HG02970 (cell line): ENCODE measurements at regions not wholly inside any gene's neighbourhood (a gene's known extent, or its start where the extent isn't known, plus 50 kb on each side); places are given as distances from the start of the nearest gene placed in this dataset.

Experiments used
- ATAC-seq: cut with Tn5 transposase; IDR thresholded peaks from one replicate; pipeline ENCODE4 v1.9.1; 2021; ENCODE audit warnings: mild to moderate bottlenecking, moderate library complexity, moderate number of reproducible peaks; ENCODE audit not compliant: unreplicated experiment, low FRiP score

DNA sequence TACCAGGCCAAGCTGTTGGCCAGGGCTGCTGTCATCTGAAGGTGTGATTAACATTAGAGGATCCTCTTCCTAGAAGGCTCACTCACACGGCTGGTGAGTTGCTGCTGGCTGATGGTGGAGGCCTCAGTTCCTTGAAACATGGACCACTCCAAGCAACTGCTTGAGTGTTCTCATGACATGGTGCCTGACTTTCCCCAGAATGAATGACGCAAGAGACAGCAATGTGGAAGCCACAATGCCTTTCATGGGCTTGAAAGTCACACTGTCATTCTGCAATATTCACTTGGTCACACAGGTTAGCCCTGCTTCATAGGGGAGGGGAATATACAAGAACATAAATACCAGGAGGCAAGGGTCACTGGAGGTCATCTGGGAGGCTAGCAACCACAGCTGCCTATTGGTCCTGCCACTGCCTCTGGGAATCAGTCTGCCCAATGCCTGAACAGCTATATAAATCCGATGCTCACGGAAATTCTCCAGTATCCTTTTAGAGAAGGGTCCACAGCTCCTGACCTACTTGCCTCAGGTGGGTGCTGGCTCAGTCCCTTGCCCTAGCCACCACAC lies 97.1 kb upstream of the MAML3 start:
- ATAC-seq: no peak

DNA sequence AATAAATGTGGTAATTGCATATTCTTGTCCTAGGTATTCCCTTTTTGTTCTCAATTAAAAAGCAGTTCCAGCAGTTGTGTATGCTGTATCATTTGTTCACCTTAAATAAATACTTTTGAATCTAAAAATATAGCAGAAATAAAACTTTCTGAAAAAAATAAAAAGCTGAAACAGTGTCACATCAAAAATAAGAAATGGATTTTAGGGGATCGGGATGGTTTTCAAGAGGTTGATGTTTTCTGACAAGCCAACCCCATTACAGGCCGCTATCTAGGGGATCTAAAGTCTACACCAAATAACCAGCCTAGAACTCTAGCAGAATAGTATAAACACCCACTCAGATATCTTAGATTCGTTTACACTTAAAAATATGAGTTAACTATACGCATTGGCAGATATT lies 95.4 kb upstream of the MAML3 start:
- ATAC-seq: no peak

DNA sequence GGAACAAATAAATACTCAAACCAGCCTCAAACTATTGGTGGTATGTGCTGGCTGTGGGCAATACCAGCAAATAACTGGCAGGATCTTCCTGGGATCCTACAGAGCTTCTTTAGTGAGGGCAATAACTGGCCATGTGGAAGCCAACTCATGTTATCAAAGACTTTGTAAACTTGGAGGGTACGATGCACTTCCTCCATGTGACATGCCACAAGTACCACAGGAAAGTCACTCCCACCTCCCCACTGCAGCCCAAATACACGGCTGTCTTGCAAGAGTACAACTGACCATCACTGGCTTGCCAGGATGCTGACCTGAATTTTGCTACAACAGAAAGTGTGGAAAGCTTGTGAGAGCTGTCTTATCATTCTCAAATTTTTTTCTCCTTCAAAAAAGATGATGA lies 93.3 kb upstream of the MAML3 start:
- no peak for ATAC-seq

DNA sequence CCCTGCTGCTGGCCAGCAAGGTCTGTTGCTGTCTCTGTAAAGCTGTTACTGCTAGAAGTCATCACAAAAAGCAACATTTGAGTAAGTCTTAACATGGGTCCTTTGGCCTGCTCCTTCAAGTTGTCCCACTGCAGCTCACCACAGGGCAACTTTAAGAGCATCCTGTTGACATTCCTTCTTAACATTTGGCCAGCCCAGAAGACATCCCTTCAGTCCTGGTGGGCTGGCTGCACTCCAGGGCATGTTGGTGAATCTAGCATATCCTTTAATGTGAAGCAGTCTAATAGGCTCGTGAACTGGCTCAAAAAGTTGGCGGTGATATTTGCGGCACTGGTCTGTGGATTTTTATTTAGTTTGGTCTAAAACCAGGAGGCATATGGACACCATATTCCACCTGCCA lies 92.2 kb upstream of the MAML3 start:
- no peak for ATAC-seq

DNA sequence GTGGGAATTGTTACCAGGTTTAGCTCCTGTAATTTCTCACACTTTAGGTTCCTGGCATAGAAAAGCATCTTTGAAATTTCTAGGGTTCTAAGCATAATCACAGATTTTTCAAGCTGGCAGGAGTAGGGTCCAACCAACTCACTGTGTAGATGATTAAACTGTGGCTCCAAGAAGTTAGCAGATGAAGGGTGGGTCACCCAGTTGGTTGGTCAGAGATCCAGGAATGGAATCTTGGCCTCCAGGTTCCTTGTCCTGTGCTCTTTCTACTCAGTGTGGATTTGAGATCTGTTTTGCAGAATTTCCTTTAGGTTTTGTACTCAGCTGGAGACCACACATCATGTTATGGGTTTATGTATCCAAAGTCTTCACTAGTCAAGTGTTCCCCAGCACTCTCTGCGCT lies 90.3 kb upstream of the MAML3 start:
- ATAC-seq: no peak

GRCh38 chr4:140243278-140243753 lies 89.3 kb upstream of the MAML3 start:
- peak; percentile 72 for ATAC-seq

DNA sequence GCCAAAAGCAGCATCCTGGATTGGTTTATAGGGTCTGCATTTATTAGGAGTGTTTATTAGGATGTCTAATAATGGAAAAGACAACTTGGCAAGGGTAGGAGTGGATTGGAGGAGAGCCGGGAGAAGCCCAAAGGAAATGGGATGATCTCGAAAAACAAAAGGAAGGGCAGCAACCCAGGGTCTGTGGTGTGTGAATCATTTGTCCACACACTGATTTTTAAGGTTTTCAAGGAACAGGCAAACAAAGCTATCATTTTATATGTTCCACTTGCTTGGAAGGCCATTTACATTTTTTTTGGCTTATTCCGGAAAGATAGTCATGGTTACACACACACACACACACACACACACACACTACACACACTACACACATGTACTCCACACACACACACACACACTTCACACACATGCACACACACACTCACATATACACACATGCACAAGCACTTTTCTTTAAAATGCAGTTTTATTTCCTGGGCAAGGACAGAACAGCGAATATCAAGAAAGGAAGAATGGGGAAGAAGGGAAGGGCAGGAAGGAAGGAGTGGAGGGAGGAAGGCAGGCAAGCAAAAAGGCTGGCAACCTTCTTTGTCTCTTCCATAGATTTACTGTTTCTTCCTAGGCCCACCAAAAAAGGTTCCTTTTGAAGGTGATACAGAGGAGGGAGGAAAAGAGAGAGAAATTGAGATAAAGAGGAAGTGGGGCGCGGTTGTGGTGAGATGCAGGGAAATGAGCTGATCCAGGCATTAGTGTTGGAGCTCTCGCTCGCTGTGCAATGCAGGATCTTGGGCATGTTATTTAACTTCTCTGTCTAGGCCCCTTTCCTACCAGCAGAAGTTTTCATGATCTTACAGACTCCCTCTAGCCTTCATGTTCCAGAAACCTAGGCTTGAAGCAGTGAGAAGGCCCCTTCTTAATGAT lies 88.6 kb upstream of the MAML3 start:
- ATAC-seq: no peak

DNA sequence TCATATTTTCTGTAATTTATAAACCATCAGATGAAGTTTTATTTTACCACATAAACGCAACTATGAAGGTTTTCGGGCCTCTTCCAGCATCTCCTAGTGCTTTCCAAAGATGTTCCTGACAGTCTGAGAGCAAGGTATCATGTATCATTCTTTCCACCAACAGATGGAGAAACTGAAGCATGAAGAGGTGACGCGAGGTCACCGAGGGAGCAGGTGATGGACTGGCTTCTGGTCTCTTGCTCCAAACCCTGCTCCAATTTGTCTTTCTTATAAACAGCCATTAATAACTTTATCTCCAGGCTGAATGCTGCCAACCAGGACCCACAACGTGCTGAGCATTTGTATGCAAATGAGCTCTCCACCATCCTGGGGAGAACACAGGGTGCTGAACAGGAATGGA lies 86.3 kb upstream of the MAML3 start:
- no peak for ATAC-seq

DNA sequence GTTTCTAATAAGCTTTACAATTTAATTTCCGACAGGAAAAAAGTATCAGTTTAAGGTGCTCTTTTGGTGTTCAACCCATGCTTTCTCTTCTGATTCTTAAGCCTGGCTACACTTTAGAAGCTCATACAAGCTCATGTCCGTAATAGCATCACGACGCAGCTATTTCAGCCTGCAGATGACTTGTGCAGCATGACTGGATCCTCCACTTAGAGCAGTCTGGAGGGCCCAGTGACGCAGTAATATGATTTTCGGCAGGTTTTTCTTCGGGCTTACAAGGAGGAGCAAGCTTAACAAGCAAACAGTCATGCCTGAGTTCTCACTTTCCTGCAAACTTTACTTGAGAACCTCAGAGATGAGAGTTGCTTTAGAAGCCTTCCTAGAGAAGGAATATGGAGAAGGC lies 85.3 kb upstream of the MAML3 start:
- ATAC-seq: no peak

- ATAC-seq: no peak
These were observed 84.5 kb upstream of the MAML3 start for GRCh38 chr4:140238351-140239056.

DNA sequence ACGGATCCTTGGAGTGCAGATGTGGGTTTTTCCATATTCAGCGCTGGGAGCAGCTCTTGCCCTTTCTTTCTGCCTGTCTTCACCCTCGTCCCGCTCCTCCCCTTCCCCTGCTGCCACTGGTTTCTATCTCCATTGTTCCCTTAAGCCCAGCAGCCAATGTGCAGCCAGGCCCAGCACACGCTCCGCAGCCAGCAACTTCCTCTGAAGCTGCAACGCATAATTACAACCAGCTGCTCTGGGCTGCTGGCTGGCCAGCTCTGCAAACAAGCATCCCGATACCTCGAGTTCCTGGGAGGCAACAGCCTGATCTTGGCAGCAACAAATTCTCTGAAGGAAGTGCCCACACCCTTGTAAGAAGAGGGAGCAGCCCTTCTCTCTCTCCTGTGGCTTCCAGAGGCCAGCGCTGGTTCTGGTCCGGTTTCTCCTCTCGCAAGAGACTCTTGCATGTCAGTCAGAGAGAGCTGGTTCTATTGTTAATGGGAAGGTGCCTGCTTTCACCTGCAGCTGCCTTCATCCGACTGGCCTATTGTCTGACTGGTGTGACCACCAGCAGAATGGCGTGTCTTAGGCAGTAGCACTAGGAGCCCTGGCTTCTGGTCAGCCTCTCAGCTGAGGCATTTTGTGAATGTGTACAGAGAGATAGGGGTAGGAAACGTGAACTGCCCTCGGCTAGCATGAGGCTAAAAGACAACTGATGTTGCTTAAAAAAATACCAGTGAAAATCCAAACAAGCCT lies 83.8 kb upstream of the MAML3 start:
- ATAC-seq: no peak

DNA sequence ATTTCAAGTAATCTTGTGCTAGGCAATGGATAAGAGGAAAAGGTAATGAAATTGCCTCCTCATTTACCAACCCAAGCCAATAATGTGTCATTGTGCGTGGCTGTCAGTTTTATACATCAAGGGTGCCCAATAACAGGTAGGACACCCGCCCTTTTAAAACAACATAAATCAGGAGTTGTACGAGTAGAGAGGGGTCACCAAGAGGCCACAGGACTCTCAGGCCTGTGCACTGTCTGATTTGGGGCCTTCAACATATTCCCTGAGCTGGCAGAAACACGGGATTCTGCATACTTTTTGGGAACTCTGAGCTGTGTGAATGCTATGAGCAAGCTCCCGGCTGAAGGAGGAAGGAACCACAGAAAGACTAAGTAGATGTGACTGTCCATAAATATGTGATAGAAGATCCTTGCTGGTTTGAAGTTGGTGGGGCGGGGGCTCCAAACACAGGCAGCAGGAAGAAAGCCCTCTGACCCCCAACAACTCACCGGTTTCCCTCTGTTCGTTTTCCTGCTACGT lies 82.7 kb upstream of the MAML3 start:
- no peak for ATAC-seq

DNA sequence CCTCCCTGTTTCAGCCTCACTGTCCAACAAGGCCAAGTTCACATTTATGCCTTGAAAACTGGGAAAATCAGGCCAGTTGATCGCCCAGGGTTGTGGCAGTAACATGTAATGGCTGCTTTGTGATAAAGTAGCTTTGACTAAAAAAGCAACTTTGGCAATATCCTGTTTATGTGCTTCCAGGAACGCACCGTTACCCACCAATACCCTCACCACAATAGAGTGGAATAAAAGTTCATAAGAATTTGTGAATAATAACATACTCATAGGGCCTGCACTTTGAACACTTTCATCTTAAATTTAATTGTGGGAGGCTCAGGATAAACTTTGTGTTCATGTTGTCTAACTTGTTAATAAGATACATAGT lies 80.7 kb upstream of the MAML3 start:
- no peak for ATAC-seq

DNA sequence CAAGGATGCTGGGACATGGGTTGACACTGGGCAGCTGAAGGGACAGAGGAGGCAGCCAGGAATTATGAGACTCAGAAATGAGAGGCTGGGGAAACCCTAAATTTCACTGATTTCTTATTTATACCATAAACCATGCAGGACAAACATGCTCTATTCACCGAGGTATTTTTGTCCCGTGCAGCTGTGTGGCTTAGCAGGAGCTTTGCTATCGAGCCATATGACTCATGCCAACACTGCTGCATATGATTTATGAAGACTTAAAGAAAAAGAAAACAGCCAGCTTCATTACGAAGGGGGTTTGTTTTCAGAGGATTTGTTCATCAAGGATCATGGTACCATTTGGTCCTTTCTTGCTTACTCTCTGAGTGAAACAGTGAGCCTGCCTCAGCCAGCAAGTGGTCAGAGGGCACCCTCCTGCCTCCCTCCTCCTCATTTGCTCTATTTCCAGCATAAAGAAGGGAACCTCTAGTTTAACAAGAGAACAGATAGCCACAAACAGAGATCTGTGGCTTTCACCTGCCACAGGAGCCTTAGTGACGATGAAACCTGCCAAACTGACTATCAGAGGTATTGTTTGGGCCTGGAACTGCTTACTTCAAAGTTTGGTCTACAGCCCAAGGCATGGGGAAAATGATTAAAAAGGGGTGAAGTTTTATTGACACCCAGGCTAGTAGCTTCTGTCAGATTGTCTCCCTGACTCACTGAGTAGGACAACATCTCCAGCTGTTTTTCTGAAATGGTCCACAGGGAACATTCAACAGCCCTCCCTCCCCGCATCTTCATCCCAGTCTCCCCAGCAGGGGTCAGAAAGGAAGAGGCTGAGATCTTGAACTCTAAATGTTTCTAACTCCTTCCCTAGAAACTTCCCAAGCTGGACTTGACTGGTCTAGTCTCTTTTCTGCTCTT lies 80.1 kb upstream of the MAML3 start:
- no peak for ATAC-seq

DNA sequence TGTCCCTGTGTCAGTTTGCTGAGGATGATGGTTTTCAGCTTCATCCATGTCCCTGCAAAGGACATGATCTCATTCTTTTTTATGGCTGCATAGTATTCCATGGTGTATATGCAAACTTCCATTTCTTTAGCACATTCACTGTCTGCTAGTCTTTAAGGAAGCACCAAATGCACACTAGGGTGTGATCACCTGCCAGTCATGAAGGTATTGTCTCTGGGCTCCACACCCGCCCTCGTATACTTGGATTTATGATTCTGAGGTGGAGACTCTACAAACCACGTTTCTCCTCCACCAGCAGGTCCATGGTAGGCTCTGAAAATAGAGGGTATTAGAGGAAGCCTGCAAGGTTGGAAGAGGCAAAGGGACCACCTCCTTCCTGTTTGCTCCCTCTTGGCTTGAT lies 75.9 kb upstream of the MAML3 start:
- no peak for ATAC-seq

DNA sequence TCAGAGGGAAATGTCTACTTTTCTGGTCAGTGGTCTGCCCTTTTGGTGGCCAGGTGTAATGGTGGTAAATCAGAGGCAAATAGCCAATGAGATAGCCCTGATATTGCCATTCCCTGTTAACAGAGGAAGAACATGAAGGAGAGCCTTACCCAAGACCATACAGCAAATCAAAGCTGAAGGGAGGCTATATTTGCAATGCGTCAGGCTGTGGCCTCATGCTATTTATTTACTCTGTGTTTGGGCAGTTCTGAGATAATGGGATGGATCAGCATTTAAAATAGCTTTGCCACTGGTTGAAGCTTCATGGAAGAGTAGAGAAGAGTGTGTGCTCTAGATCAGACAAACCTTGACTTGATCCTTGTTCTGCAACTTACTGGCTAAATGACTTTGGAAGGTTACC lies 73.3 kb upstream of the MAML3 start:
- no peak for ATAC-seq

- ATAC-seq: no peak
These were observed 69.2 kb upstream of the MAML3 start for GRCh38 chr4:140223056-140223810.

GRCh38 chr4:140222171-140222570 lies 68.2 kb upstream of the MAML3 start:
- ATAC-seq: no peak

DNA sequence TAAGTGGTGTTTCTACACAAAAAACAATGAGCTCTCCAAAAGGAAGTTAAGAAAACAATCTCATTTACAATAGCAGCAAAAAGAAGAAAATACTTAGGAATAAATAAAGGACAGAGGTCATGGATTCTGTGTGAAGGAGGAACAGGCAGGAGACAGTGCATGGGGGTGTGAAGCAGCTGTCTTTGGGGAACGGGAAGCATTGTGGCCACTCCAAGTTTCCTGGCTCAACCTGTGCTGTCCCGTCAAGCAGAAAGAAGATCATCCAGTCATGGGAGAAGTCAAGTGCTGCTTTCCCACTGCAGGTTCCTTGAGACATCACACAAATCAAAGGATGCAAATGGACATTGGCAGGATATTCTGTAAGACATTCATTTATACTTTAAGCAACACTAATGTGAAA lies 66.1 kb upstream of the MAML3 start:
- no peak for ATAC-seq
